IPS-20b (cell line): ENCODE measurements at regions not wholly inside any gene's neighbourhood (a gene's known extent, or its start where the extent isn't known, plus 50 kb on each side); places are given as distances from the start of the nearest gene placed in this dataset.
"Not testable (repeated sequence)": the region's sequence is repeated elsewhere in the genome, so short reads cannot be mapped to it uniquely, and the experiment has no call there.

Experiments used
- H3K27ac ChIP-seq: one replicate; pipeline ENCODE4 v1.5.1; 2013; ENCODE audit warnings: low read length
- H3K27me3 ChIP-seq: 2 replicates; pipeline ENCODE4 v1.6.1; 2013; ENCODE audit warnings: mild to moderate bottlenecking, low read length, inconsistent platforms; ENCODE audit not compliant: insufficient read depth
- H3K36me3 ChIP-seq: 2 replicates; pipeline ENCODE4 v1.6.1; 2013; ENCODE audit warnings: low read depth, mild to moderate bottlenecking, inconsistent platforms, low read length, moderate library complexity; ENCODE audit not compliant: insufficient read depth
- H3K4me1 ChIP-seq: 2 replicates; pipeline ENCODE4 v1.6.1; 2013; ENCODE audit warnings: mild to moderate bottlenecking, control low read depth, inconsistent platforms, low read length, moderate library complexity; ENCODE audit not compliant: insufficient read depth
- H3K4me3 ChIP-seq: 2 replicates; pipeline ENCODE4 v1.5.1; 2013; ENCODE audit warnings: mild to moderate bottlenecking, low read length, inconsistent platforms
- H3K9ac ChIP-seq: 2 replicates; pipeline ENCODE4 v1.6.1; 2013; ENCODE audit warnings: low read depth, mild to moderate bottlenecking, inconsistent platforms, low read length, moderate library complexity
- H3K9me3 ChIP-seq: 2 replicates; pipeline ENCODE4 v1.6.1; 2013; ENCODE audit warnings: mild to moderate bottlenecking, low read depth, low read length, inconsistent platforms; ENCODE audit not compliant: insufficient read depth

- not testable (repeated sequence) for H3K27me3 ChIP-seq, H3K9ac ChIP-seq, H3K36me3 ChIP-seq, H3K4me3 ChIP-seq, H3K4me1 ChIP-seq, H3K27ac ChIP-seq, H3K9me3 ChIP-seq
Observed at GRCh38 chr16:22609798-22610197, 99.1 kb downstream of the NPIPB5 start.

DNA sequence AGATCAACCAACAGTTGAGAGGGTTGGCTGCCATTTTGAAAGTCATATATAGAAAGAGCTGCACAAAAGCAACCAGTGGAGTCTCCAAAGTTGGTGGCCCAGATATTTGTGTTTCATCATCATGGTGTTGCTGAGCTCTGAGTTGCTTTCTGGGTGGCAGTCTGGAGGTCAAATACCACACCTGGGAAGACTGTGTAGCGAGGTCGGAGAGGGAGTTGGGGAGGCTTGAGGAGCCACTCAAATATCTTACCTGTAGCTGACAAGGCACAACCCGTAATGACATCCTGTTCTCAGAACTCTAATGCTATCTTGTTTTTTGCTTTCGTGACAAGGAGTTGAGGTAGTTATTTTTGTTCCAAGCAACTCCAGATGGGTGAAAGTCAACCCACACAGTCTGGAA lies 100.4 kb downstream of the NPIPB5 start:
- H3K36me3 ChIP-seq, H3K4me1 ChIP-seq, H3K9me3 ChIP-seq, H3K9ac ChIP-seq, H3K4me3 ChIP-seq, H3K27ac ChIP-seq, H3K27me3 ChIP-seq: not testable (repeated sequence)

GRCh38 chr16:22614271-22614947 lies 103.7 kb downstream of the NPIPB5 start:
- Histone ChIP-seq H3K9me3 (peaks cover 6% of the 10 kb centered on the region; the same call in 1 of the 2 replicates), H3K36me3 (no peaks in the 10 kb centered on the region), H3K27me3 (no peaks in the 10 kb centered on the region), H3K9ac (no peak overlapping the region), H3K4me1 (peaks cover 6% of the 10 kb centered on the region; the same call in 1 of the 2 replicates), H3K27ac (no peak overlapping the region), H3K4me3 (no peak overlapping the region)

GRCh38 chr16:22618842-22619241 lies 108.2 kb downstream of the NPIPB5 start:
- Histone ChIP-seq H3K27me3 (no peaks in the 10 kb centered on the region), H3K9me3 (peaks cover 4% of the 10 kb centered on the region; the same call in 1 of the 2 replicates), H3K9ac (no peak overlapping the region), H3K4me3 (no peak overlapping the region), H3K36me3 (no peaks in the 10 kb centered on the region), H3K27ac (no peak overlapping the region), H3K4me1 (peaks cover 24% of the 10 kb centered on the region; the same call in 1 of the 2 replicates)

GRCh38 chr16:22621586-22622155 lies 111.0 kb downstream of the NPIPB5 start:
- no peak overlapping the region for H3K9ac ChIP-seq
- no peaks in the 10 kb centered on the region for H3K36me3 ChIP-seq
- H3K4me1 ChIP-seq = peaks cover 18% of the 10 kb centered on the region; the same call in 1 of the 2 replicates
- no peak overlapping the region for H3K27ac ChIP-seq
- H3K9me3 ChIP-seq = no peaks in the 10 kb centered on the region
- H3K4me3 ChIP-seq = no peak overlapping the region
- H3K27me3 ChIP-seq = no peaks in the 10 kb centered on the region

DNA sequence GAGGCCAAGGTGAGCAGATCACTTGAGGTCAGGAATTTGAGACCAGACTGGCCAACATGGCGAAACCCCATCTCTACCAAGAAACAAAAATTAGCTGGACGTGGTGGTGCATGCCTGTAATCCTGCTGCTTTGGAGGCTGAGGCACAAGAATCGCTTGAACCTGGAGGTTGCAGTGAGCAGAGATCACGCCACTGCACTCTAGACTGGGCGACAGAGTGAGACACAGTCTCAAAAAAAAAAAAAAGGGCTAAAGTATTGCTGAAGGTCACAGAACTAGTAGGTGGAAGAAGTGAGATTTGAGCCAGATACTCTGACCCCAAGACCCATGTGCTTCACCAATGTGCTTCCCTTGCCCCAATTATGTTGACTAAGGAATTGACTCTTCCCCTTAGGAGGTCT lies 112.0 kb downstream of the NPIPB5 start:
- no peak overlapping the region for H3K9ac ChIP-seq
- no peaks in the 10 kb centered on the region for H3K27me3 ChIP-seq
- no peak overlapping the region for H3K4me3 ChIP-seq
- H3K27ac ChIP-seq = no peak overlapping the region
- no peaks in the 10 kb centered on the region for H3K9me3 ChIP-seq
- H3K4me1 ChIP-seq = peaks cover 18% of the 10 kb centered on the region; the same call in 1 of the 2 replicates
- H3K36me3 ChIP-seq = no peaks in the 10 kb centered on the region

- Histone ChIP-seq H3K27ac (no peak overlapping the region), H3K9me3 (no peaks in the 10 kb centered on the region), H3K4me3 (no peak overlapping the region), H3K36me3 (no peaks in the 10 kb centered on the region), H3K27me3 (no peaks in the 10 kb centered on the region), H3K4me1 (peaks cover 18% of the 10 kb centered on the region; the same call in 1 of the 2 replicates), H3K9ac (no peak overlapping the region)
Observed at GRCh38 chr16:22623351-22623781, 112.7 kb downstream of the NPIPB5 start.

- no peak overlapping the region for H3K4me3 ChIP-seq
- H3K27ac ChIP-seq = no peak overlapping the region
- peaks cover 18% of the 10 kb centered on the region; the same call in 1 of the 2 replicates for H3K4me1 ChIP-seq
- H3K9ac ChIP-seq = no peak overlapping the region
- H3K36me3 ChIP-seq = no peaks in the 10 kb centered on the region
- no peaks in the 10 kb centered on the region for H3K27me3 ChIP-seq
- H3K9me3 ChIP-seq = no peaks in the 10 kb centered on the region
Observed at GRCh38 chr16:22624038-22624799, 113.5 kb downstream of the NPIPB5 start.

DNA sequence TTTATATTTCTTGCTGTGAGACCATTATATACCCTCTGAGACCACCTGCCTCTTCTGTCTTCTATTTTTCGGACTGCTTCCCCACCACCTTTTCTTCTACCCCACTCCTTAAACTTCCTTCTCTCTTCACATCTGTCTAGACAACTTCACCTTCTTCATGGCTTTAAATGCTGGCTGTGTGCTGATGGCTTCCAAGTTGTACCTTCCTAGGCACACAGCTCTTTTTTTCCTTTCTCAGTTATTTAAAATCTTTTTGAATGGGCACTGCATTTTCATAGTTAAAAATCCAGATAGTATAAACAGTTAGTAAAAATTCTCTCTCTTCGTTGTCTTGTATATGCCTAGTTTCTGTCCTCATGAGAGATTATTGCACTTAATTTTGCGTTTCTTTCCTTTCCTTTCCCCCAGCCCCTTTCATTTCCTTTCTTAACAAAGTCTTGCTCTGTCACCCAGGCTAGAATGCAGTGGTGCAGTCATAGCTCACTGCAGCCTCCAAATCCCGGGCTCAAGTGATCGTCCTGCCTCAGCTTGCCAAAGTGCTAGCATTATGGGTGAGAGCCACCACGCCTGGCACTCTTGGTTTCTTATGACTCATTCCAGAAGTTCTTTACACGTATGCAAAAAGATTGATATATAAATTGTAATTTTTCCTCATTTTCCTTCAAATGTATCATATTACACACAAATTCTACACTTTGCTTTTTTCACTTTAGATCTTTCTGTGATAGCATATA lies 114.3 kb downstream of the NPIPB5 start:
- no peaks in the 10 kb centered on the region for H3K36me3 ChIP-seq
- no peak overlapping the region for H3K27ac ChIP-seq
- no peak overlapping the region for H3K4me3 ChIP-seq
- H3K27me3 ChIP-seq = no peaks in the 10 kb centered on the region
- peaks cover 21% of the 10 kb centered on the region for H3K4me1 ChIP-seq
- H3K9ac ChIP-seq = no peak overlapping the region
- H3K9me3 ChIP-seq = no peaks in the 10 kb centered on the region

DNA sequence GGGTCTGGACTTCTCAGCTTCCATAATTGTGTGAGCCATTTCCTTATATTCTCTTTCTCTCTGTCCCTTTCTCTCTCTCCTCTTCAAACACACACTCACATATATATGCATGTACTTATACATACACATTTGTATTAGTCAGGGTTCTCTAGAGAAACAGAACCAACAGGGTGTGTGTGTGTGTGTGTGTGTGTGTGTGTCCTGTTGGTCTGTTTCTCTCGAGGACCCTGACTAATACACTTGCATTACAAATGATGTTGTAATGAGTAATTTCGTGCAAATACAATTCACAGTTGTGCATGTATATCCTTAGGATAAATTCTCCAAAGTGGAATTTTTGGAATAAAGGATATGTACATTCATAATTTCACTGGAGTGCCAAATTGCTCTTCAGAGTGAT lies 115.3 kb downstream of the NPIPB5 start:
- no peaks in the 10 kb centered on the region for H3K36me3 ChIP-seq
- no peak overlapping the region for H3K9ac ChIP-seq
- H3K4me1 ChIP-seq = peaks cover 20% of the 10 kb centered on the region
- H3K27me3 ChIP-seq = no peaks in the 10 kb centered on the region
- no peaks in the 10 kb centered on the region for H3K9me3 ChIP-seq
- H3K4me3 ChIP-seq = no peak overlapping the region
- no peak overlapping the region for H3K27ac ChIP-seq

GRCh38 chr16:22627043-22627442 lies 116.4 kb downstream of the NPIPB5 start:
- H3K9me3 ChIP-seq = no peaks in the 10 kb centered on the region

More at GRCh38 chr16:22627043-22627442, 116.4 kb downstream of the NPIPB5 start:
- H3K27me3 ChIP-seq = no peaks in the 10 kb centered on the region
- H3K4me3 ChIP-seq = no peak overlapping the region
- H3K36me3 ChIP-seq = no peaks in the 10 kb centered on the region
- no peak overlapping the region for H3K27ac ChIP-seq
- H3K9ac ChIP-seq = no peak overlapping the region
- peaks cover 10% of the 10 kb centered on the region for H3K4me1 ChIP-seq
